ENCODE measurements at regions not wholly inside any gene's neighbourhood (a gene's known extent, or its start where the extent isn't known, plus 50 kb on each side); places are given as distances from the start of the nearest gene placed in this dataset.

DNA sequence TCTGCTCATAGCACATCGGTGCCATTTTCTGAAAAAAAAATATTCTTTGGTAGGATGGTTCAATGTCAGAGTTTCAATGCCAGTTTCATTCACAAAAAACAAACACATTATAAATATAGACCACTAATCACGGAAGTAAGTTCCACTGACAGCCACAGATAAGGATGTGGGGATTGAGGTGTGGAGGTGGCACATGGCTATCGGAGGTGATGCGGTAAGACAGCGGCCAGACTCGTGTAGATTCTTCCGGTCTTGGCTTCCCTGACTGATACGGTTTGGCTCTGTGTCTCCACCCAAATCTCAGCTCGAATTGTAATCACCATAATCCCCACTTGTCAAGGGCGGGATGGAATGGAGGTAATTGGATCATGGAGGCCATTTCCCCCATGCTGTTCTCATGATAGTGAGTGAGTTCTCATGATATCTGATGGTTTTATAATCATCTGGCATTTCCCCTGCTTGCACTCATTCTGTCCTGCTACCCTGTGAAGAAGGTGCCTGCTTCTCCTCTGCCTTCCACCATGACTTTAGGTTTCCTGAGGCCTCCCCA lies 693.4 kb downstream of the VRK1 start:
- ChIA-PET CTCF (no interaction called here), POLR2A (no interaction called here)
- DNase-seq (ENCODE audit: low read depth) = no peak
- no peaks in the 10 kb centered on the region for H3K36me3 ChIP-seq (ENCODE audit: control insufficient read depth, insufficient read depth, low read length)
- H3K4me3 ChIP-seq (ENCODE audit: low read depth, low read length) = no peak overlapping the region
- H3K27me3 ChIP-seq (ENCODE audit: control insufficient read depth, insufficient read depth, low read length) = no peaks in the 10 kb centered on the region
- TF ChIP-seq, protein P1, sequence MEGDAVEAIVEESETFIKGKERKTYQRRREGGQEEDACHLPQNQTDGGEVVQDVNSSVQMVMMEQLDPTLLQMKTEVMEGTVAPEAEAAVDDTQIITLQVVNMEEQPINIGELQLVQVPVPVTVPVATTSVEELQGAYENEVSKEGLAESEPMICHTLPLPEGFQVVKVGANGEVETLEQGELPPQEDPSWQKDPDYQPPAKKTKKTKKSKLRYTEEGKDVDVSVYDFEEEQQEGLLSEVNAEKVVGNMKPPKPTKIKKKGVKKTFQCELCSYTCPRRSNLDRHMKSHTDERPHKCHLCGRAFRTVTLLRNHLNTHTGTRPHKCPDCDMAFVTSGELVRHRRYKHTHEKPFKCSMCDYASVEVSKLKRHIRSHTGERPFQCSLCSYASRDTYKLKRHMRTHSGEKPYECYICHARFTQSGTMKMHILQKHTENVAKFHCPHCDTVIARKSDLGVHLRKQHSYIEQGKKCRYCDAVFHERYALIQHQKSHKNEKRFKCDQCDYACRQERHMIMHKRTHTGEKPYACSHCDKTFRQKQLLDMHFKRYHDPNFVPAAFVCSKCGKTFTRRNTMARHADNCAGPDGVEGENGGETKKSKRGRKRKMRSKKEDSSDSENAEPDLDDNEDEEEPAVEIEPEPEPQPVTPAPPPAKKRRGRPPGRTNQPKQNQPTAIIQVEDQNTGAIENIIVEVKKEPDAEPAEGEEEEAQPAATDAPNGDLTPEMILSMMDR (IDR thresholded peaks at IDR 0.05; ENCODE audit: insufficient read depth, low read depth, low read length) = no peak

DNA sequence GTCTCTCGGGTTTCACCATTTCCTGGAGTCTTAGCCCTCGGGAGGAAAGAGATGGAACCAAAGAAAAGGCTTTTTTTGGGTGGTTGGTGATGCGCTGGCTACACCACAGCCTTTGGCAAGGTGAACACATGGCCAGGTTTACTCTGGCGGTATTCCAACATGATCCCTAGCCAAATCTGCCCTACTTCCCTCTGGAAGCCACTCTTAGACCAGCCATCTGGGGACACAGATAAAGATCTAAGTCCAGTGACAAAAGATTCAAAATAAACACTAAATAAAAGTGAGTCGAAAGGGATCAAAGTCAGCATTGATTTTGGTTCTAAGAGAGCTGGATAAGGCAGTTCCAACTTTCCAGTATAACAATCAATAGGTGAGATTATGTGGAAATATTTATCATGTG lies 694.5 kb downstream of the VRK1 start:
- TF ChIP-seq, protein P1 (IDR thresholded peaks at IDR 0.05; ENCODE audit: insufficient read depth, low read depth, low read length) = no peak
- Histone ChIP-seq H3K4me3 (ENCODE audit: low read depth, low read length) (no peak overlapping the region), H3K36me3 (ENCODE audit: control insufficient read depth, insufficient read depth, low read length) (no peaks in the 10 kb centered on the region), H3K27me3 (ENCODE audit: control insufficient read depth, insufficient read depth, low read length) (no peaks in the 10 kb centered on the region)
- POLR2A ChIA-PET = no interaction called here
- no peak for DNase-seq (ENCODE audit: low read depth)
- CTCF ChIA-PET = no interaction called here

DNA sequence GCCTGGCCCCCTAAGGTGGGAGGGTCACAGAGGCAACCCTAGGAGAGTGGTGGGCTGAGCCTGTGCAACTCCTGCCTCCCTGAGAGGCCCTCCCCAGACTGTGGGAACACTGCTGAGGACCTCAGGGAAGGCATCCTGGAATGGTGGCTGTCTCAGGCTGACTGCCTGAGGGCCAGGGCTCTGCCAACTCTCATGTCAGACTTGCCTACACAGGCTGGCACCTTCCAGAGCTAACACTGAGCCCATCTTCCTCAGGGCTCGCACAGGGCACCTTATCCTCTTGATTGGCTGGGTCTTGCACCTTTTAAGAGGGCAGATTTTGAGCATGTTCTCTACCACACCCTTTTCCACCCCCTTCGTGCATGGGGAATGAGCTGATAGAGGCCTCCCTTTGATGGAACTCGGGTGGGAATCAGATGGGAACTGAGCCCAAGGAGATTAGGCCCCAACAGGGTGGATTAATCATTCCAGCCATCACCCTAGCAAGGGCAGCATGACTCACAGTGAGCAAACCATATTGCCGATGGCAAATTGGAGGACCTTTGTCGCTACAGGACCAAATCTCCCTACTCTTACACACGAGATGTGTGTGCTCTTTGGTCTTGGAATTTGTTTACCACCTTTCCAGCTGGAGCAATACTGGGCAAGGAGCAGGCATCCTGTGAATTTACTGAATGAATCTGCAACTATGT lies 702.8 kb downstream of the VRK1 start:
- no peak overlapping the region for H3K4me3 ChIP-seq (ENCODE audit: low read depth, low read length)
- TF ChIP-seq, protein P1 (IDR thresholded peaks at IDR 0.05; ENCODE audit: insufficient read depth, low read depth, low read length) = no peak
- H3K27me3 ChIP-seq (ENCODE audit: control insufficient read depth, insufficient read depth, low read length) = no peaks in the 10 kb centered on the region
- CTCF ChIA-PET = no interaction called here
- H3K36me3 ChIP-seq (ENCODE audit: control insufficient read depth, insufficient read depth, low read length) = no peaks in the 10 kb centered on the region
- POLR2A ChIA-PET = no interaction called here
- no peak for DNase-seq (ENCODE audit: low read depth)

GRCh38 chr14:97506626-97507025 lies 709.4 kb downstream of the VRK1 start:
- DNase-seq (ENCODE audit: low read depth) = no peak
- Histone ChIP-seq H3K4me3 (ENCODE audit: low read depth, low read length) (no peak overlapping the region), H3K27me3 (ENCODE audit: control insufficient read depth, insufficient read depth, low read length) (no peaks in the 10 kb centered on the region), H3K36me3 (ENCODE audit: control insufficient read depth, insufficient read depth, low read length) (no peaks in the 10 kb centered on the region)
- TF ChIP-seq, protein P1 (IDR thresholded peaks at IDR 0.05; ENCODE audit: insufficient read depth, low read depth, low read length) = no peak
- POLR2A ChIA-PET = no interaction called here
- CTCF ChIA-PET = no interaction called here

GRCh38 chr14:97513891-97514290 lies 716.7 kb downstream of the VRK1 start:
- DNase-seq (ENCODE audit: low read depth) = no peak
- ChIA-PET CTCF (no interaction called here), POLR2A (no interaction called here)
- TF ChIP-seq, protein P1 (IDR thresholded peaks at IDR 0.05; ENCODE audit: insufficient read depth, low read depth, low read length) = no peak
- no peak overlapping the region for H3K4me3 ChIP-seq (ENCODE audit: low read depth, low read length)
- H3K27me3 ChIP-seq (ENCODE audit: control insufficient read depth, insufficient read depth, low read length) = no peaks in the 10 kb centered on the region
- no peaks in the 10 kb centered on the region for H3K36me3 ChIP-seq (ENCODE audit: control insufficient read depth, insufficient read depth, low read length)
